ENCODE measurements at regions not wholly inside any gene's neighbourhood (a gene's known extent, or its start where the extent isn't known, plus 50 kb on each side); places are given as distances from the start of the nearest gene placed in this dataset.

GRCh38 chr2:121084130-121084680, 200.8 kb downstream of the TFCP2L1 start:
- CTCF ChIA-PET: interaction anchor here (1.0 to 4.1 kb wide), 4 partner anchors 12 to 275 kb away, joined by 4 to 32 read pairs (median 17); no protein-coding TSS in a partner anchor
- no TSS peak for BruUV-seq (replicated peaks)
- RAD21 ChIA-PET (ENCODE audit: unreplicated experiment): interaction anchor here (2.1 kb wide), 1 partner anchor 271 kb away, joined by 8 read pairs; no protein-coding TSS in a partner anchor

More at GRCh38 chr2:121084130-121084680, 200.8 kb downstream of the TFCP2L1 start:
- Histone ChIP-seq H3K27me3 (replicated peaks in 1 of 2; ENCODE audit: control insufficient read depth in 2 of 2, insufficient read depth in 2 of 2, low read length in 1 of 2) (no peaks in the 10 kb centered on the region; a peak in 1 of 4 replicates), H3K4me1 (ENCODE audit: control insufficient read depth, insufficient read depth, low read length) (no peaks in the 10 kb centered on the region), H3K4me2 (ENCODE audit: control insufficient read depth, insufficient read depth) (no peak overlapping the region), H4K20me1 (ENCODE audit: control insufficient read depth, insufficient read depth) (no peaks in the 10 kb centered on the region; the same call in 1 of the 2 replicates), H3K4me3 (no peak overlapping the region), H2AFZ (ENCODE audit: control insufficient read depth, low read depth, low read length) (no peak overlapping the region), H3K36me3 (ENCODE audit: control insufficient read depth in 2 of 2, insufficient read depth in 2 of 2, low read length in 1 of 2) (no peaks in the 10 kb centered on the region), H3K79me2 (ENCODE audit: control insufficient read depth, insufficient read depth, low read length) (no peaks in the 10 kb centered on the region), H3K9ac (ENCODE audit: control insufficient read depth, insufficient read depth, low read length) (no peak overlapping the region), H3K27ac (ENCODE audit: control insufficient read depth, insufficient read depth) (no peak overlapping the region), H3K9me3 (replicated peaks; ENCODE audit: control insufficient read depth, insufficient read depth, low read length) (no peaks in the 10 kb centered on the region)
- 39% methylated on average over 15 of the region's 15 CpGs for WGBS (ENCODE audit: insufficient coverage, insufficient replicate concordance, low lambda C conversion rate, missing lambda C conversion rate)
- ChIA-PET SMC1A (ENCODE audit: uncharacterized antibody, unreplicated experiment) (interaction anchor here (2.3 kb wide), 1 partner anchor 9 kb away, joined by 7 read pairs; no protein-coding TSS in a partner anchor), POLR2A (interaction anchor here (0.6 kb wide), 1 partner anchor 609 kb away, joined by 3 read pairs; no protein-coding TSS in a partner anchor)
- FAIRE-seq (no peak), ATAC-seq (no peak), DNase-seq (ENCODE audit: low read depth, low spot score) (no peak)
- TF ChIP-seq, protein P1, sequence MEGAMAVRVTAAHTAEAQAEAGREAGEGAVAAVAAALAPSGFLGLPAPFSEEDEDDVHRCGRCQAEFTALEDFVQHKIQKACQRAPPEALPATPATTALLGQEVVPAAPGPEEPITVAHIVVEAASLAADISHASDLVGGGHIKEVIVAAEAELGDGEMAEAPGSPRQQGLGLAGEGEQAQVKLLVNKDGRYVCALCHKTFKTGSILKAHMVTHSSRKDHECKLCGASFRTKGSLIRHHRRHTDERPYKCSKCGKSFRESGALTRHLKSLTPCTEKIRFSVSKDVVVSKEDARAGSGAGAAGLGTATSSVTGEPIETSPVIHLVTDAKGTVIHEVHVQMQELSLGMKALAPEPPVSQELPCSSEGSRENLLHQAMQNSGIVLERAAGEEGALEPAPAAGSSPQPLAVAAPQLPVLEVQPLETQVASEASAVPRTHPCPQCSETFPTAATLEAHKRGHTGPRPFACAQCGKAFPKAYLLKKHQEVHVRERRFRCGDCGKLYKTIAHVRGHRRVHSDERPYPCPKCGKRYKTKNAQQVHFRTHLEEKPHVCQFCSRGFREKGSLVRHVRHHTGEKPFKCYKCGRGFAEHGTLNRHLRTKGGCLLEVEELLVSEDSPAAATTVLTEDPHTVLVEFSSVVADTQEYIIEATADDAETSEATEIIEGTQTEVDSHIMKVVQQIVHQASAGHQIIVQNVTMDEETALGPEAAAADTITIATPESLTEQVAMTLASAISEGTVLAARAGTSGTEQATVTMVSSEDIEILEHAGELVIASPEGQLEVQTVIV (IDR thresholded peaks at IDR 0.05; ENCODE audit: borderline replicate concordance, partially characterized antibody): no peak
- TF ChIP-seq, protein P2, sequence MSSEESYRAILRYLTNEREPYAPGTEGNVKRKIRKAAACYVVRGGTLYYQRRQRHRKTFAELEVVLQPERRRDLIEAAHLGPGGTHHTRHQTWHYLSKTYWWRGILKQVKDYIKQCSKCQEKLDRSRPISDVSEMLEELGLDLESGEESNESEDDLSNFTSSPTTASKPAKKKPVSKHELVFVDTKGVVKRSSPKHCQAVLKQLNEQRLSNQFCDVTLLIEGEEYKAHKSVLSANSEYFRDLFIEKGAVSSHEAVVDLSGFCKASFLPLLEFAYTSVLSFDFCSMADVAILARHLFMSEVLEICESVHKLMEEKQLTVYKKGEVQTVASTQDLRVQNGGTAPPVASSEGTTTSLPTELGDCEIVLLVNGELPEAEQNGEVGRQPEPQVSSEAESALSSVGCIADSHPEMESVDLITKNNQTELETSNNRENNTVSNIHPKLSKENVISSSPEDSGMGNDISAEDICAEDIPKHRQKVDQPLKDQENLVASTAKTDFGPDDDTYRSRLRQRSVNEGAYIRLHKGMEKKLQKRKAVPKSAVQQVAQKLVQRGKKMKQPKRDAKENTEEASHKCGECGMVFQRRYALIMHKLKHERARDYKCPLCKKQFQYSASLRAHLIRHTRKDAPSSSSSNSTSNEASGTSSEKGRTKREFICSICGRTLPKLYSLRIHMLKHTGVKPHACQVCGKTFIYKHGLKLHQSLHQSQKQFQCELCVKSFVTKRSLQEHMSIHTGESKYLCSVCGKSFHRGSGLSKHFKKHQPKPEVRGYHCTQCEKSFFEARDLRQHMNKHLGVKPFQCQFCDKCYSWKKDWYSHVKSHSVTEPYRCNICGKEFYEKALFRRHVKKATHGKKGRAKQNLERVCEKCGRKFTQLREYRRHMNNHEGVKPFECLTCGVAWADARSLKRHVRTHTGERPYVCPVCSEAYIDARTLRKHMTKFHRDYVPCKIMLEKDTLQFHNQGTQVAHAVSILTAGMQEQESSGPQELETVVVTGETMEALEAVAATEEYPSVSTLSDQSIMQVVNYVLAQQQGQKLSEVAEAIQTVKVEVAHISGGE (CRISPR knock-in tag; IDR thresholded peaks at IDR 0.05): no peak
- TF ChIP-seq, protein P3, sequence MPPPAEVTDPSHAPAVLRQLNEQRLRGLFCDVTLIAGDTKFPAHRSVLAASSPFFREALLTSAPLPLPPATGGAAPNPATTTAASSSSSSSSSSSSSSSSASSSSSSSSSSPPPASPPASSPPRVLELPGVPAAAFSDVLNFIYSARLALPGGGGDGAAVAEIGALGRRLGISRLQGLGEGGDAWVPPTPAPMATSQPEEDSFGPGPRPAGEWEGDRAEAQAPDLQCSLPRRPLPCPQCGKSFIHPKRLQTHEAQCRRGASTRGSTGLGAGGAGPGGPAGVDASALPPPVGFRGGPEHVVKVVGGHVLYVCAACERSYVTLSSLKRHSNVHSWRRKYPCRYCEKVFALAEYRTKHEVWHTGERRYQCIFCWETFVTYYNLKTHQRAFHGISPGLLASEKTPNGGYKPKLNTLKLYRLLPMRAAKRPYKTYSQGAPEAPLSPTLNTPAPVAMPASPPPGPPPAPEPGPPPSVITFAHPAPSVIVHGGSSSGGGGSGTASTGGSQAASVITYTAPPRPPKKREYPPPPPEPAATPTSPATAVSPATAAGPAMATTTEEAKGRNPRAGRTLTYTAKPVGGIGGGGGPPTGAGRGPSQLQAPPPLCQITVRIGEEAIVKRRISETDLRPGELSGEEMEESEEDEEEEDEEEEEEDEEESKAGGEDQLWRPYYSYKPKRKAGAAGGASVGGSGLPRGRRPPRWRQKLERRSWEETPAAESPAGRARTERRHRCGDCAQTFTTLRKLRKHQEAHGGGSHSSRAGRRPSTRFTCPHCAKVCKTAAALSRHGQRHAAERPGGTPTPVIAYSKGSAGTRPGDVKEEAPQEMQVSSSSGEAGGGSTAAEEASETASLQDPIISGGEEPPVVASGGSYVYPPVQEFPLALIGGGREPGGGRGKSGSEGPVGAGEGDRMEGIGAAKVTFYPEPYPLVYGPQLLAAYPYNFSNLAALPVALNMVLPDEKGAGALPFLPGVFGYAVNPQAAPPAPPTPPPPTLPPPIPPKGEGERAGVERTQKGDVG (CRISPR knock-in tag; IDR thresholded peaks at IDR 0.05): no peak
- in situ Hi-C loops (cut with MboI) (loop anchor here (5.0 to 25.0 kb wide), 2 partner anchors 387 to 628 kb away; no protein-coding TSS in a partner anchor), intact Hi-C loops (cut with micrococcal nuclease; ENCODE audit: unreplicated experiment) (loop anchor here (2.0 kb wide), 1 partner anchor 239 kb away; no protein-coding TSS in a partner anchor)
